ENCODE measurements at regions not wholly inside any gene's neighbourhood (a gene's known extent, or its start where the extent isn't known, plus 50 kb on each side); places are given as distances from the start of the nearest gene placed in this dataset.
"Not testable (repeated sequence)": the region's sequence is repeated elsewhere in the genome, so short reads cannot be mapped to it uniquely, and the experiment has no call there.

- H3K4me3 ChIP-seq (ENCODE audit: low read depth, low read length): no peak overlapping the region
These were observed 58.8 kb downstream of the UQCRFS1 start for GRCh38 chr19:29154163-29154562.

- H3K4me3 ChIP-seq (ENCODE audit: low read depth, low read length): no peak overlapping the region
These were observed 67.2 kb downstream of the UQCRFS1 start for GRCh38 chr19:29145756-29146155.

- no peak overlapping the region for H3K4me3 ChIP-seq (ENCODE audit: low read depth, low read length)
These were observed 69.8 kb downstream of the UQCRFS1 start for GRCh38 chr19:29143183-29143582.

- no peak overlapping the region for H3K4me3 ChIP-seq (ENCODE audit: low read depth, low read length)
These were observed 73.7 kb downstream of the UQCRFS1 start for GRCh38 chr19:29139227-29139626.

GRCh38 chr19:29138206-29138605 is 74.7 kb downstream of the UQCRFS1 start:
- not testable (repeated sequence) for H3K4me3 ChIP-seq (ENCODE audit: low read depth, low read length)

- no peak overlapping the region for H3K4me3 ChIP-seq (ENCODE audit: low read depth, low read length)
These were observed 81.5 kb downstream of the UQCRFS1 start for GRCh38 chr19:29131456-29131855.

GRCh38 chr19:29129148-29129547 is 83.8 kb downstream of the UQCRFS1 start:
- no peak overlapping the region for H3K4me3 ChIP-seq (ENCODE audit: low read depth, low read length)

- H3K4me3 ChIP-seq (ENCODE audit: low read depth, low read length): no peak overlapping the region
These were observed 84.7 kb downstream of the UQCRFS1 start for GRCh38 chr19:29128203-29128602.

- H3K4me3 ChIP-seq (ENCODE audit: low read depth, low read length): no peak overlapping the region
These were observed 90.8 kb downstream of the UQCRFS1 start for GRCh38 chr19:29122185-29122584.

- H3K4me3 ChIP-seq (ENCODE audit: low read depth, low read length): no peak overlapping the region
These were observed 91.3 kb downstream of the UQCRFS1 start for GRCh38 chr19:29121684-29122083.

GRCh38 chr19:29120466-29120865 is 92.5 kb downstream of the UQCRFS1 start:
- H3K4me3 ChIP-seq (ENCODE audit: low read depth, low read length): no peak overlapping the region

- no peak overlapping the region for H3K4me3 ChIP-seq (ENCODE audit: low read depth, low read length)
These were observed 93.4 kb downstream of the UQCRFS1 start for GRCh38 chr19:29119590-29119989.

- H3K4me3 ChIP-seq (ENCODE audit: low read depth, low read length): no peak overlapping the region
These were observed 94.6 kb downstream of the UQCRFS1 start for GRCh38 chr19:29118389-29118788.

- H3K4me3 ChIP-seq (ENCODE audit: low read depth, low read length): no peak overlapping the region
These were observed 95.0 kb downstream of the UQCRFS1 start for GRCh38 chr19:29117926-29118325.

- H3K4me3 ChIP-seq (ENCODE audit: low read depth, low read length): no peak overlapping the region
These were observed 97.8 kb downstream of the UQCRFS1 start for GRCh38 chr19:29115181-29115580.

- H3K4me3 ChIP-seq (ENCODE audit: low read depth, low read length): no peak overlapping the region
These were observed 99.1 kb downstream of the UQCRFS1 start for GRCh38 chr19:29113838-29114237.

GRCh38 chr19:29111576-29111975 is 101.4 kb downstream of the UQCRFS1 start:
- H3K4me3 ChIP-seq (ENCODE audit: low read depth, low read length): no peak overlapping the region

- no peak overlapping the region for H3K4me3 ChIP-seq (ENCODE audit: low read depth, low read length)
These were observed 105.1 kb downstream of the UQCRFS1 start for GRCh38 chr19:29107831-29108230.

- H3K4me3 ChIP-seq (ENCODE audit: low read depth, low read length): no peak overlapping the region
These were observed 106.5 kb downstream of the UQCRFS1 start for GRCh38 chr19:29106346-29106885.

- no peak overlapping the region for H3K4me3 ChIP-seq (ENCODE audit: low read depth, low read length)
These were observed 107.2 kb downstream of the UQCRFS1 start for GRCh38 chr19:29105629-29106292.

GRCh38 chr19:29104605-29105241 is 108.2 kb downstream of the UQCRFS1 start:
- H3K4me3 ChIP-seq (ENCODE audit: low read depth, low read length): no peak overlapping the region

- H3K4me3 ChIP-seq (ENCODE audit: low read depth, low read length): no peak overlapping the region
These were observed 114.0 kb downstream of the UQCRFS1 start for GRCh38 chr19:29098863-29099481.
